Upper lobe of left lung (tissue), 4 donors: ENCODE measurements at regions not wholly inside any gene's neighbourhood (a gene's known extent, or its start where the extent isn't known, plus 50 kb on each side); places are given as distances from the start of the nearest gene placed in this dataset.

Experiments used
- EP300 ChIP-seq, 4 donors: sonication (generic); formaldehyde crosslinking; IDR thresholded peaks; one replicate each; pipeline ENCODE4 v1.5.1; 2017; ENCODE audit warnings: antibody characterized with exemption in 4 of 4, control low read depth in 2 of 4
- POLR2A ChIP-seq, 4 donors: fragments of 450-650 bp; IDR thresholded peaks; one replicate each; pipeline ENCODE4 v1.5.1; 2016 to 2017; ENCODE audit warnings: antibody characterized with exemption in 4 of 4, mild to moderate bottlenecking in 2 of 4
- POLR2AphosphoS5 ChIP-seq, 2 donors: sonication (generic); formaldehyde crosslinking; IDR thresholded peaks; one replicate each; pipeline ENCODE4 v1.5.1; 2017; ENCODE audit warnings: antibody characterized with exemption in 2 of 2
- TF ChIP-seq, protein P1 (sequence below), 6 experiments: fragments of 450-650 bp in 4 of 6; fragments of 200-600 bp in 2 of 6; sonication (generic) in 2 of 6; IDR thresholded peaks; one replicate each; pipeline ENCODE4 v1.5.1; 2016 to 2019; ENCODE audit warnings: antibody characterized with exemption in 6 of 6

DNA sequence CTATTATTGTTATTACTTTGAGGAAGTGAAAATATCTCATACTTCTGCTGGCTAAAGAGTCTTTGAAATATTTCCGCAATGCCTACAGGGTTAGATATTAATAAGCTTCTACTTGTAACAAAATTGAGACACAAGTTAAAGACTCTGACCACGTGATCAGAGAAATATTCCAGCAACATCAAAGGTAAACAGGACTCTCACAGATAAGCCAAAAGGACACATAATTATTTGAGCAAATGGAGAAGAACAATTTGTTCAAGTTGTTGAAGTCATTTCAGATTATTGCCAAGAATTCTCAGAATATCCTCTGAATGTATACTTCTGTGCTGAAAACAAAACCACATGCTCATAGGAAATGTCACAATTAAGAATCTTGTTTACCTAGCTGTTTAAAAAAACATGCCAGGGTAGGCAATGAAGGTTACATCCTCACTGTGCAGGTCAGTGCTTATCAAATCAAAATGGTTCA, 225.8 kb upstream of the ALCAM start:
- TF ChIP-seq, protein P1, sequence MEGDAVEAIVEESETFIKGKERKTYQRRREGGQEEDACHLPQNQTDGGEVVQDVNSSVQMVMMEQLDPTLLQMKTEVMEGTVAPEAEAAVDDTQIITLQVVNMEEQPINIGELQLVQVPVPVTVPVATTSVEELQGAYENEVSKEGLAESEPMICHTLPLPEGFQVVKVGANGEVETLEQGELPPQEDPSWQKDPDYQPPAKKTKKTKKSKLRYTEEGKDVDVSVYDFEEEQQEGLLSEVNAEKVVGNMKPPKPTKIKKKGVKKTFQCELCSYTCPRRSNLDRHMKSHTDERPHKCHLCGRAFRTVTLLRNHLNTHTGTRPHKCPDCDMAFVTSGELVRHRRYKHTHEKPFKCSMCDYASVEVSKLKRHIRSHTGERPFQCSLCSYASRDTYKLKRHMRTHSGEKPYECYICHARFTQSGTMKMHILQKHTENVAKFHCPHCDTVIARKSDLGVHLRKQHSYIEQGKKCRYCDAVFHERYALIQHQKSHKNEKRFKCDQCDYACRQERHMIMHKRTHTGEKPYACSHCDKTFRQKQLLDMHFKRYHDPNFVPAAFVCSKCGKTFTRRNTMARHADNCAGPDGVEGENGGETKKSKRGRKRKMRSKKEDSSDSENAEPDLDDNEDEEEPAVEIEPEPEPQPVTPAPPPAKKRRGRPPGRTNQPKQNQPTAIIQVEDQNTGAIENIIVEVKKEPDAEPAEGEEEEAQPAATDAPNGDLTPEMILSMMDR (IDR thresholded peaks at IDR 0.05), result no peak
- TF ChIP-seq POLR2A (IDR thresholded peaks at IDR 0.05) (no peak), POLR2AphosphoS5 (IDR thresholded peaks at IDR 0.05) (no peak), EP300 (IDR thresholded peaks at IDR 0.05) (peak in 2 of 4 donors; percentile 19 to 63)
